Epithelial cell of proximal tubule (primary cell): ENCODE measurements at regions not wholly inside any gene's neighbourhood (a gene's known extent, or its start where the extent isn't known, plus 50 kb on each side); places are given as distances from the start of the nearest gene placed in this dataset.

Experiments
- DNase-seq: peaks from one replicate; pipeline ENCODE4 v3.0.0-alpha.2; 2011; ENCODE audit warnings: low read depth
- H3K4me3 ChIP-seq: 2 replicates; pipeline ENCODE4 v1.5.1; 2011; ENCODE audit warnings: low read depth, mild to moderate bottlenecking, low read length
- TF ChIP-seq, protein P1 (sequence below): conservative IDR thresholded peaks from 2 replicates; pipeline ENCODE4 v1.5.1; 2012; ENCODE audit warnings: low read depth, mild to moderate bottlenecking, low read length

DNA sequence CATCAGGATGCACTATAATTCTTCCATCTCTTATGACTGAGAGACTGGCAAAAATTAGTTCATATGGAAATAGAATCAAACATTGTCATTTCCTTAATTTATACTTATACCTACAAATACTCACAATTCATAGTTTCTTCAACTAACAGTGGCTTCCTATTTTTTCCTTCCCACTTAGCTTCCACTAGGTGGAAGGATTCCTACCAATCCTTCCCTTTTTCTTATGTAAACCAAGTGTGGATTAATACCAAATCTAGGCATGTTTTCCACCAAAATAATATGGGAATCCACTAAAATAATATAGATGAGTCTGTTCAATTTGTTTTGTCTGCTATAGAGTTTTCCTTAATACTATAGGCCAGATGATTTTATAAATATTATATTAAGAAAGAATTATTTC lies 1537.1 kb downstream of the PLA2G4A start:
- H3K4me3 ChIP-seq: no peak overlapping the region
- TF ChIP-seq, protein P1, sequence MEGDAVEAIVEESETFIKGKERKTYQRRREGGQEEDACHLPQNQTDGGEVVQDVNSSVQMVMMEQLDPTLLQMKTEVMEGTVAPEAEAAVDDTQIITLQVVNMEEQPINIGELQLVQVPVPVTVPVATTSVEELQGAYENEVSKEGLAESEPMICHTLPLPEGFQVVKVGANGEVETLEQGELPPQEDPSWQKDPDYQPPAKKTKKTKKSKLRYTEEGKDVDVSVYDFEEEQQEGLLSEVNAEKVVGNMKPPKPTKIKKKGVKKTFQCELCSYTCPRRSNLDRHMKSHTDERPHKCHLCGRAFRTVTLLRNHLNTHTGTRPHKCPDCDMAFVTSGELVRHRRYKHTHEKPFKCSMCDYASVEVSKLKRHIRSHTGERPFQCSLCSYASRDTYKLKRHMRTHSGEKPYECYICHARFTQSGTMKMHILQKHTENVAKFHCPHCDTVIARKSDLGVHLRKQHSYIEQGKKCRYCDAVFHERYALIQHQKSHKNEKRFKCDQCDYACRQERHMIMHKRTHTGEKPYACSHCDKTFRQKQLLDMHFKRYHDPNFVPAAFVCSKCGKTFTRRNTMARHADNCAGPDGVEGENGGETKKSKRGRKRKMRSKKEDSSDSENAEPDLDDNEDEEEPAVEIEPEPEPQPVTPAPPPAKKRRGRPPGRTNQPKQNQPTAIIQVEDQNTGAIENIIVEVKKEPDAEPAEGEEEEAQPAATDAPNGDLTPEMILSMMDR: peak; percentile 21

DNA sequence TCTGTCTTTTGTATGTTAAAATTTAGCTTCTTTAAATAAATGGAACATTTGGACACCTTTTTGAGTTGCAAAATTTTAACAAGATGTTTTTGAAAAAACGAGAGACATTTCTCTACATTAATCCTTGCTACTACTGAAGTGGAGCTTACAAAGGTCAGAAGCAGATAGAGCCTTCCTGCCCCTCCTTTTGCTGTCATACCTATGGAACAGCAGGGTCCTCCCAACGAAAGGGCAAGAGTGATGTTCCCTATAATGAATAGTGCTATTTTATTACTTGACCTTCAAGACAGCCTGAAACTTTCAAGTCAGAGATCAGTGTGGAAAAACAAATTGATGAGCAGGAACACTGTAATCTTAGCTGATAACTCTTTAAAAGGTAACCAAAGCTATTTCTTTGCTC lies 1538.9 kb downstream of the PLA2G4A start:
- no peak overlapping the region for H3K4me3 ChIP-seq
- DNase-seq: no peak
- TF ChIP-seq, protein P1: no peak

More for the DNA sequence above, 1537.1 kb downstream of the PLA2G4A start:
- DNase-seq: no peak

DNA sequence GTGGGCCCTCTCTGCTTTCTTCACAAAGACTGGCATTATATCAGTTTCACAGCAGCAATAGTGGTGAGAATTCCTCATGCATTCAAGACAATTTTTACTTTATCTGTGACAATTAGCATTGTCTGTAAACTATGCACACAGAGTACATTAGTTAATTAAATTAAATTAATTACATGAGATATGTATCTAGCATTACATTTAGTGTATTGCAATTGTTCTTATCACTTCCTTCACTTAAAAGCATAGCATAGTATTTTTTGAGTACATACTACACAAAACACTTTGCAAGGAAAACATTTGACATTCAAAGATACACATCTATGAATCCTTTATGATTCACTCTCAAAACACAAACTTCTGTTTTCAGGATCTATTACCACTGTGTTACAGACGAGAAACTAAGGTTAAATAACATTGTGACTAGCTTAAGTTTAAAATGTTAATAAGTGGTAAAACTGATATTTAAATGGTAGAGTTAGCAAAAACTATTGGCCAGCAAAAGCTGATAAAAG lies 1542.6 kb downstream of the PLA2G4A start:
- no peak for DNase-seq
- TF ChIP-seq, protein P1: no peak
- no peak overlapping the region for H3K4me3 ChIP-seq

DNA sequence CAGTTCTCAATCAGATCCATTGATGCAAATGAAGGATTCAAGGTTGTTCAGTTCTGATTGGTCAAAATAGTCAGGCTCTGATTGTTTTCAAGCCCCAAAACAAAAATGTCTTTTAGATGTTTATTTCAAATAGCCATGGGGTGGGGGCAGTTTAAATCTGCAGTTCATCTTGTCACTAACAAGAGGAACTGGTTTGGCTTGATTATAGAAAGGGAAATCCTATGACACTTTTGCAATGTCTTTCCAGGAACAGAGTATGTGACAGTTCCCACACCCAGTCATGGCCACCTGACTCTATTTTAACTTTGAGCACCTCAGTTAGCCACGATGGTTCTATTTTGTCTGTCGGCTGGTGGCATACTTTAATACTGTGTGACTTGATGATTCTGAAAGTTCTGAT lies 1544.1 kb downstream of the PLA2G4A start:
- H3K4me3 ChIP-seq: no peak overlapping the region
- TF ChIP-seq, protein P1: no peak
- no peak for DNase-seq

DNA sequence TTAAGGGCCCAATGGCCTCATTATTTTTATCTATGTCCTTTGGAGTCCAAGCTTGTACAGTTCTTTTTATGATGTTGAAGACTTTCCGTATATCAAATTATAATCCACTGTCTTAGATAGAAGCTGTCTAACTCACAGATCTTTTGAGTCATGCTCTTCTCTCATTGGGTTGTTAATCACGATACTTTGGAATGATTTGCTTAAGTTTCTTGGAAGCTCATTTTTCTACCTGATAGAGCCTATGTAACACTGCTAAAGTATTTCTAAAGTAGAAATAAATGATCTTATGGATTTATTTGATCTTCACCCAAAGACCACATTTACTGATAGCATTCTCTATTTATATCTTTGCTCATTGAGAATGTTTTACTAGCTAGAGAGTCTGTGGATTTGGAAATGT lies 1554.1 kb downstream of the PLA2G4A start:
- DNase-seq: no peak
- H3K4me3 ChIP-seq: no peak overlapping the region
- TF ChIP-seq, protein P1: no peak

DNA sequence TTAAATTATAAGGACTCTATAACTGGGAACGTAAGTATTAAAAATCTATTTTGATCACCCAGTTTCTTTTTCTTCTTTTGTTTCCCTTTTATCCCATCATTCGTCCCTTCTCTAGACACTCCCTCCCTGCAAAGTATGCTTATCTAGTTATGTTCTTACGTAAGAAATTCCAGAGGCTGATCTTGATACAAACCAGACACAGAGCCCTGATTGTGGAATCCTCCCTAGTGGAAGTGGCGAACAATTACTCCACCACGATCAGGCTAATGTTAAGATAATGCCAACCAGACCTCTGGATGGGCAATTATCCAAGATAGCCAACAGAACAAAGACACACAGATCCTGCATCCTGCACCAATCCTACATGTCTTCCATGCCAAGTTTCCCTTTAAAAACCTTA lies 1557.4 kb downstream of the PLA2G4A start:
- TF ChIP-seq, protein P1: no peak
- H3K4me3 ChIP-seq: no peak overlapping the region
- DNase-seq: no peak

DNA sequence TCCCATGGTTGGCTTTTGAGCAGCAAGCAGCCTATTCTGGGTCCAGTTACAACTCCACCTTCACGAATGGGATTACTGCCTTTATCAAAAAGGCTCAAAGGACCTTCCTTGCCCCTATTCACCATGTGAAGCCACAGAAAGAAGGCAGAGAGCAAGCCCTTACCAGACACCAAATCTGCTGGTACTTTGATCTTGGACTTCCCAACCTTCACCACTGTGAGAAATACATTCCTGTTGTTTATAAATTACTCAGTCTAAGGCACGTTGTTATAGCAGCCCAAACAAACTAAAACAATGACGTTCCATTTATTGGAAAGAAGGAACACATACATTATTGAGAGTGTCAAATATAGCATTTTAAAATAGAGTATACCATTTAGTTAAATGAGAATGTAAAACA lies 1557.9 kb downstream of the PLA2G4A start:
- TF ChIP-seq, protein P1: no peak
- no peak overlapping the region for H3K4me3 ChIP-seq
- DNase-seq: no peak
